Liver (tissue), 3 donors: ENCODE measurements at regions not wholly inside any gene's neighbourhood (a gene's known extent, or its start where the extent isn't known, plus 50 kb on each side); places are given as distances from the start of the nearest gene placed in this dataset.

ENCODE experiments used
- CTCF ChIP-seq: fragments of 150-350 bp; IDR thresholded peaks from 2 replicates; pipeline ENCODE4 v1.5.1; 2017; ENCODE audit warnings: improper control_type of control experiment, low read depth, low read length; ENCODE audit not compliant: missing input control
- TAF1 ChIP-seq: conservative IDR thresholded peaks from 2 replicates; pipeline ENCODE4 v1.6.1; 2016; ENCODE audit warnings: antibody characterized with exemption, mild to moderate bottlenecking
- TF ChIP-seq, protein P1 (sequence below): IDR thresholded peaks from 2 replicates; pipeline ENCODE4 v1.6.1; 2016; ENCODE audit warnings: antibody characterized with exemption
- donor health status: healthy.
- donor health status: healthy.

DNA sequence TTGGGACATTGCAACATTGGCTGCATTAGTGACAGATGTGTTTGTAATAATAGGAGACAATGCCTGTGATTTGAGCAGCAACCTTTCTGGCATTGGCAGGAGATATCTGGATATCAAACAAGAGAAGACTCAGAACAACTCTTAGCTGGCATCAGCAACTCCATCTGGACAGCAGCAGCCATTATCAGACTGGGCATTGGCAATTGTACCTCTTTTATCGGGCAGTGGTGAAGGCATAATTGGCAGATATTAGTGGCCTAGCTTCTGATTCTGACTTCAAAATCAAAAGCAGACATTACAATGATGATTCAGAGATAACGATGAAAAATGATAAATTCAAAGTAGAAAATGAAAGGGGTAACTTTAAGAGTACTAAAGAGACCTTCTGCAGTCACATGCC, 1193.7 kb downstream of the EFNB2 start:
- TF ChIP-seq TAF1 (no peak), CTCF (no peak)
- TF ChIP-seq, protein P1, sequence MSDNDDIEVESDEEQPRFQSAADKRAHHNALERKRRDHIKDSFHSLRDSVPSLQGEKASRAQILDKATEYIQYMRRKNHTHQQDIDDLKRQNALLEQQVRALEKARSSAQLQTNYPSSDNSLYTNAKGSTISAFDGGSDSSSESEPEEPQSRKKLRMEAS = no peak
